ENCODE measurements at regions not wholly inside any gene's neighbourhood (a gene's known extent, or its start where the extent isn't known, plus 50 kb on each side); places are given as distances from the start of the nearest gene placed in this dataset.

DNA sequence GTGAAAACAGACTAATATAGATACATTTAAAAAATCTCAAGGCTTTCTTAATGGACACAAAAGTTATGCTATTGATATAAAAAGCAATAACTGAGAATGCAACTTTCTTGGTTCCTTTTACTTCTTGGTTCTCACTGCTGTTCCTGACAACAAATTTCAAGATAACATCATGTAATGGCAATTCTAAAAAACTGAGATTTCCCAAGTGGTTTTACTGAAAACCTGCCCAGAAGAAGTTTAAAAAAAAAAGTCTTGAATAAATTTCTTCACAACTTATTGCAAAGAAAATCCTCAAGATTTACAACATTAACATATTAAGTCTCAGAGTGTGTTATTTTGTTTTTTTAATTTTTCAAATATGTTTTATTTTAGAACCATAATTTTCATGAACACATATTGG lies 302.8 kb upstream of the COX7C start:
- H3K23me2 ChIP-seq (ENCODE audit: low read depth, low read length): no peaks in the 10 kb centered on the region
- H3K14ac ChIP-seq (ENCODE audit: insufficient read length): no peak overlapping the region
- no peaks in the 10 kb centered on the region for H3K36me3 ChIP-seq (ENCODE audit: control insufficient read depth in 2 of 4, insufficient read depth in 4 of 4, low read length in 3 of 4)
- no peak overlapping the region for H2AFZ ChIP-seq (ENCODE audit: low read length)
- no peak overlapping the region for H3K23ac ChIP-seq (ENCODE audit: insufficient read length)
- H3K4me3 ChIP-seq (ENCODE audit: extremely low read depth in 1 of 4, insufficient read depth in 2 of 4, low read depth in 3 of 4, low read length in 4 of 4): no peak overlapping the region
- H3K79me2 ChIP-seq (ENCODE audit: control insufficient read depth in 1 of 2, insufficient read depth in 2 of 2, low read length in 2 of 2): no peaks in the 10 kb centered on the region
- no peak overlapping the region for H2BK15ac ChIP-seq (ENCODE audit: low read length)
- no peaks in the 10 kb centered on the region for H3K79me1 ChIP-seq (ENCODE audit: low read depth, low read length)
- DNase-seq (ENCODE audit: low read depth in 1 of 2, low spot score in 2 of 2) (no peak), FAIRE-seq (no peak)
- ChIA-PET CTCF (ENCODE audit: partially characterized antibody) (no interaction called here), POLR2A (ENCODE audit: partially characterized antibody) (no interaction called here)
- no peak overlapping the region for H3K4me2 ChIP-seq (ENCODE audit: insufficient read depth in 1 of 2, low read depth in 2 of 2, low read length in 2 of 2)
- H2BK12ac ChIP-seq (ENCODE audit: low read depth, low read length): no peak overlapping the region
- H3K4me1 ChIP-seq (replicated peaks in 1 of 4; ENCODE audit: control insufficient read depth in 3 of 4, insufficient read depth in 4 of 4, low read length in 3 of 4): no peaks in the 10 kb centered on the region
- H4K20me1 ChIP-seq (replicated peaks in 1 of 2; ENCODE audit: control insufficient read depth in 1 of 2, insufficient read depth in 2 of 2, low read length in 2 of 2): no peaks in the 10 kb centered on the region
- no peak overlapping the region for H2BK5ac ChIP-seq (ENCODE audit: low read depth, low read length)
- H4K8ac ChIP-seq (ENCODE audit: extremely low read depth, insufficient read depth, low read length): no peak overlapping the region
- no peak overlapping the region for H2BK20ac ChIP-seq (ENCODE audit: low read length)
- no peak overlapping the region for H3K18ac ChIP-seq (ENCODE audit: extremely low read depth, low read length)
- no peak overlapping the region for H4K91ac ChIP-seq (replicated peaks; ENCODE audit: insufficient read length, low read length)
- TF ChIP-seq RNF2 (IDR thresholded peaks at IDR 0.05; ENCODE audit: borderline replicate concordance, low read depth, low read length, missing control alignments, poor library complexity, severe bottlenecking) (no peak), RAD21 (IDR thresholded peaks at IDR 0.05 in 1 of 2, conservative IDR thresholded peaks at IDR 0.05 in 1 of 2; ENCODE audit: low read depth in 2 of 2, low read length in 2 of 2) (no peak), KDM4A (IDR thresholded peaks at IDR 0.05; ENCODE audit: low read depth, low read length, severe bottlenecking) (no peak), JUN (IDR thresholded peaks at IDR 0.05; ENCODE audit: low read depth, low read length) (no peak), SP1 (IDR thresholded peaks at IDR 0.05; ENCODE audit: low read depth, low read length) (no peak)
- H3K56ac ChIP-seq (replicated peaks; ENCODE audit: insufficient read length, low read depth, low read length): no peak overlapping the region
- H3K27ac ChIP-seq (ENCODE audit: low read depth, low read length): no peak overlapping the region
- H2BK120ac ChIP-seq (replicated peaks; ENCODE audit: low read depth, low read length): no peak overlapping the region
- H3K9ac ChIP-seq (replicated peaks in 1 of 4; ENCODE audit: extremely low read depth in 1 of 4, low read depth in 3 of 4, low read length in 3 of 4): no peak overlapping the region
- no peak overlapping the region for H2AK5ac ChIP-seq (ENCODE audit: low read depth, low read length)
- no peak overlapping the region for H4K5ac ChIP-seq (ENCODE audit: insufficient read length, low read depth, low read length)
- H3K4ac ChIP-seq (replicated peaks; ENCODE audit: insufficient read length, low read depth, low read length): no peak overlapping the region
- no peaks in the 10 kb centered on the region for H3K9me3 ChIP-seq (ENCODE audit: insufficient read depth in 2 of 2, low read depth in 1 of 2, low read length in 1 of 2)
- H3K27me3 ChIP-seq (replicated peaks in 1 of 4; ENCODE audit: control insufficient read depth in 3 of 4, extremely low read depth in 1 of 4, insufficient read depth in 3 of 4, low read length in 3 of 4): no peaks in the 10 kb centered on the region

Measured in H1 (cell line).